MM.1S (cell line): ENCODE measurements at regions not wholly inside any gene's neighbourhood (a gene's known extent, or its start where the extent isn't known, plus 50 kb on each side); places are given as distances from the start of the nearest gene placed in this dataset.

Source experiments
- DNase-seq: peaks from one replicate; pipeline ENCODE4 v3.0.0-alpha.2; 2015
- H2AFZ ChIP-seq: fragments of 300-600 bp; sonication (generic); 2 replicates; pipeline ENCODE4 v1.6.0; 2016; ENCODE audit warnings: antibody characterized with exemption, low read length
- H3F3A ChIP-seq: fragments of 300-600 bp; sonication (generic); 2 replicates; pipeline ENCODE4 v1.6.1; 2016; ENCODE audit warnings: mild to moderate bottlenecking, antibody characterized with exemption, low read length, moderate library complexity, mixed read lengths; ENCODE audit not compliant: insufficient read depth
- H3K27ac ChIP-seq: fragments of 300-600 bp; sonication (generic); 2 replicates; pipeline ENCODE4 v1.5.1; 2016; ENCODE audit warnings: mild to moderate bottlenecking, low read length
- H3K27me3 ChIP-seq: fragments of 300-600 bp; sonication (generic); replicated peaks from 2 replicates; pipeline ENCODE4 v1.6.0; 2016; ENCODE audit warnings: low read length; ENCODE audit not compliant: insufficient read depth
- H3K36me3 ChIP-seq: fragments of 300-600 bp; sonication (generic); replicated peaks from 2 replicates; pipeline ENCODE4 v1.6.1; 2016; ENCODE audit warnings: mild to moderate bottlenecking, low read length, mixed read lengths; ENCODE audit not compliant: insufficient read depth
- H3K4me1 ChIP-seq: fragments of 300-600 bp; sonication (generic); 2 replicates; pipeline ENCODE4 v1.6.1; 2016; ENCODE audit warnings: low read length, mixed read lengths
- H3K4me2 ChIP-seq: fragments of 300-600 bp; sonication (generic); 2 replicates; pipeline ENCODE4 v1.6.0; 2016; ENCODE audit warnings: low read depth, low read length
- H3K4me3 ChIP-seq: fragments of 300-600 bp; sonication (generic); 2 replicates; pipeline ENCODE4 v1.5.1; 2016; ENCODE audit warnings: low read length, mixed read lengths
- H3K79me2 ChIP-seq: fragments of 300-600 bp; sonication (generic); 2 replicates; pipeline ENCODE4 v1.6.1; 2016; ENCODE audit warnings: mixed run types, low read length, mixed read lengths
- H3K9ac ChIP-seq: fragments of 300-600 bp; sonication (generic); 2 replicates; pipeline ENCODE4 v1.6.1; 2016; ENCODE audit warnings: low read length, mixed read lengths
- H3K9me2 ChIP-seq: fragments of 300-600 bp; sonication (generic); replicated peaks from 2 replicates; pipeline ENCODE4 v1.6.1; 2016; ENCODE audit warnings: mild to moderate bottlenecking, low read length, mixed read lengths; ENCODE audit not compliant: insufficient read depth
- H3K9me3 ChIP-seq: fragments of 300-600 bp; sonication (generic); replicated peaks from 2 replicates; pipeline ENCODE4 v1.6.1; 2016; ENCODE audit warnings: mild to moderate bottlenecking, low read length, mixed read lengths; ENCODE audit not compliant: insufficient read depth
- H4K20me1 ChIP-seq: fragments of 300-600 bp; sonication (generic); 2 replicates; pipeline ENCODE4 v1.6.1; 2016; ENCODE audit warnings: mild to moderate bottlenecking, low read length, moderate library complexity, mixed read lengths; ENCODE audit not compliant: insufficient read depth
- CTCF ChIP-seq: fragments of 300-600 bp; sonication (generic); IDR thresholded peaks from 2 replicates; pipeline ENCODE4 v1.5.1; 2016; ENCODE audit warnings: antibody characterized with exemption, low read length, mixed read lengths
- EZH2 ChIP-seq: fragments of 300-600 bp; sonication (generic); optimal IDR thresholded peaks from 2 replicates; pipeline ENCODE3; 2017; ENCODE audit warnings: low read depth, mild to moderate bottlenecking, antibody characterized with exemption, low read length, mixed read lengths
- EZH2phosphoT487 ChIP-seq: fragments of 300-600 bp; sonication (generic); IDR thresholded peaks from 2 replicates; pipeline ENCODE4 v1.6.1; 2018; ENCODE audit warnings: antibody characterized with exemption, low read length

DNA sequence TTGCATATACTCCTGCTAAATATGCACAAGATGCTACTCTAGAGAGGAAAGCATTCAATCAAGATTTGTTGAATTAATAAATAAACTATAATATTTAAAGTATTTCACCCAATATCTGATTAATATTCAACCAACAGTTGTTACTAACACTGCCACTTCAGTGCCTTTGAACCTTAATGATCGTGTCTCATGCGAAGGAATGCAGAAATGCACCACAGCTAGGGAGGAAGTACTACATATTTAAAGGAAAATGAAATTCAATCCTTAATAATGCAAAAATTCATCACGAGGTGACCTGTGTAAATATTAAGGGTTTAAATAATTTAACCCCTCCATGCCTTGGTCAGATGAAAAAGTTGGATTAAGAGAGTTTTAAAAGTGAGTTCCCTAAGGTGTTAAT is 114.2 kb upstream of the DAZL start:
- no peaks in the 10 kb centered on the region for H3K36me3 ChIP-seq
- H3F3A ChIP-seq, result no peaks in the 10 kb centered on the region
- TF ChIP-seq EZH2 (no peak), EZH2phosphoT487 (no peak), CTCF (no peak)
- no peak overlapping the region for H3K9ac ChIP-seq
- no peak overlapping the region for H3K27ac ChIP-seq
- H3K79me2 ChIP-seq, result no peaks in the 10 kb centered on the region
- no peaks in the 10 kb centered on the region for H3K9me2 ChIP-seq
- H3K4me1 ChIP-seq, result peaks cover 7% of the 10 kb centered on the region
- H2AFZ ChIP-seq, result no peak overlapping the region
- H3K9me3 ChIP-seq, result no peaks in the 10 kb centered on the region
- no peak overlapping the region for H3K4me2 ChIP-seq
- H3K27me3 ChIP-seq, result no peaks in the 10 kb centered on the region
- no peak overlapping the region for H3K4me3 ChIP-seq
- H4K20me1 ChIP-seq, result no peaks in the 10 kb centered on the region
- no peak for DNase-seq

DNA sequence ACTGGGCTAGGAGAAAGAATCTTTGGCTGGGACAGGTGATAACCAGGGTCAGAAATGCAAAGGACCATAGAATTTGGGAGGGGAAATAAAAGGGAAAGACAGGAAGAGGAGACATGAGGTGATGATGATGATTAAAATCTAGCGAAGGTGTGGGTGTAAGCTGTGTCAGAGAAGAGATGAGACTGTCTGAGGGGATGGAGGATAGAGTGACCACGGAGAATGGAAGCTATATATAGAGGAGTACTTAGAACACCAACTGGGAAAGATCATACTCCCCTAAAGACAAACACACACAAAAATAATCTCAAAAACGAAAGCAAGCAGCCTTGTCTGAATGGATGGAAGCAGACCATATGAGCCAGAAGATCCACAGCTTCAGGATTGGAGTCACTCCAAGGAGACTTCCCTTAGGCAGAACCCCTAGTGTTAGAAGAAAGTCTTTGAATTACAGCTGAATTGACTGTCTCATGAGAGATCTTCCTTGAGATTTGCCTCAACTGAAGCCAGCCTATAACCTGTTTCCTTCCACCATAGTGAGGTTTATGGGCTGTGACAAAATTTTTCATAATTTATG is 115.2 kb upstream of the DAZL start:
- no peaks in the 10 kb centered on the region for H3F3A ChIP-seq

GRCh38 chr3:16721494-16721893 is 116.3 kb upstream of the DAZL start:
- Histone ChIP-seq H3K9me3 (no peaks in the 10 kb centered on the region), H3K36me3 (no peaks in the 10 kb centered on the region)

More for the DNA sequence above, 115.2 kb upstream of the DAZL start:
- H3K9ac ChIP-seq, result no peak overlapping the region
- TF ChIP-seq EZH2 (no peak), EZH2phosphoT487 (no peak), CTCF (no peak)
- H3K4me1 ChIP-seq, result peaks cover 14% of the 10 kb centered on the region
- no peaks in the 10 kb centered on the region for H3K9me3 ChIP-seq
- H3K36me3 ChIP-seq, result no peaks in the 10 kb centered on the region
- no peak overlapping the region for H3K4me3 ChIP-seq
- H2AFZ ChIP-seq, result no peak overlapping the region
- H3K79me2 ChIP-seq, result no peaks in the 10 kb centered on the region
- no peak overlapping the region for H3K27ac ChIP-seq
- no peaks in the 10 kb centered on the region for H3K27me3 ChIP-seq
- H4K20me1 ChIP-seq, result no peaks in the 10 kb centered on the region
- H3K4me2 ChIP-seq, result no peak overlapping the region
- no peak for DNase-seq
- no peaks in the 10 kb centered on the region for H3K9me2 ChIP-seq

More at GRCh38 chr3:16721494-16721893, 116.3 kb upstream of the DAZL start:
- no peaks in the 10 kb centered on the region for H3K79me2 ChIP-seq
- H2AFZ ChIP-seq, result no peak overlapping the region
- H4K20me1 ChIP-seq, result no peaks in the 10 kb centered on the region
- TF ChIP-seq EZH2phosphoT487 (no peak), CTCF (no peak), EZH2 (no peak)
- H3K27me3 ChIP-seq, result no peaks in the 10 kb centered on the region
- H3K4me1 ChIP-seq, result peaks cover 14% of the 10 kb centered on the region
- no peaks in the 10 kb centered on the region for H3K9me2 ChIP-seq
- H3K4me2 ChIP-seq, result no peak overlapping the region
- H3K9ac ChIP-seq, result no peak overlapping the region
- no peaks in the 10 kb centered on the region for H3F3A ChIP-seq
- DNase-seq, result no peak
- H3K4me3 ChIP-seq, result no peak overlapping the region
- no peak overlapping the region for H3K27ac ChIP-seq
